Thyroid gland (tissue), 4 donors: ENCODE measurements at regions not wholly inside any gene's neighbourhood (a gene's known extent, or its start where the extent isn't known, plus 50 kb on each side); places are given as distances from the start of the nearest gene placed in this dataset.

Experiments used
- DNase-seq, 2 donors: peaks; one replicate each; pipeline ENCODE4 v3.0.0-alpha.2; 2019
- H3K27ac ChIP-seq, 3 donors: fragments of 200-600 bp; sonication (generic); 1 replicate in 2 of 3; 2 replicates in 1 of 3; pipeline ENCODE4 v1.5.1; 2016 to 2019; ENCODE audit warnings: mild to moderate bottlenecking in 1 of 3, moderate library complexity in 1 of 3
- H3K27me3 ChIP-seq: fragments of 200-600 bp; sonication (generic); one replicate; pipeline ENCODE4 v1.5.1; 2019
- H3K36me3 ChIP-seq, 2 donors: fragments of 200-600 bp; sonication (generic); one replicate each; pipeline ENCODE4 v1.5.1; 2016 to 2019
- H3K4me1 ChIP-seq, 2 donors: fragments of 200-600 bp; sonication (generic); one replicate each; pipeline ENCODE4 v1.5.1; 2017 to 2019
- H3K4me3 ChIP-seq, 3 donors: fragments of 200-600 bp; sonication (generic); replicated peaks in 1 of 3; 1 replicate in 2 of 3; 2 replicates in 1 of 3; pipeline ENCODE4 v1.5.1; 2016; ENCODE audit warnings: mild to moderate bottlenecking in 1 of 3
- H3K9me3 ChIP-seq: fragments of 200-600 bp; sonication (generic); one replicate; pipeline ENCODE4 v1.5.1; 2017
- CTCF ChIP-seq, 6 experiments: fragments of 200-600 bp in 3 of 6; fragments of 450-650 bp in 3 of 6; sonication (generic) in 3 of 6; IDR thresholded peaks; one replicate each; pipeline ENCODE4 v1.5.1; 2016 to 2019; ENCODE audit warnings: antibody characterized with exemption in 6 of 6, mild to moderate bottlenecking in 2 of 6, inconsistent platforms in 1 of 6, moderate library complexity in 1 of 6
- POLR2A ChIP-seq, 2 donors: fragments of 450-650 bp; IDR thresholded peaks; one replicate each; pipeline ENCODE4 v1.6.1; 2017; ENCODE audit warnings: antibody characterized with exemption in 2 of 2, mild to moderate bottlenecking in 2 of 2, moderate library complexity in 1 of 2
- WGBS, 2 donors: methylation state at CpG; one replicate each; pipeline ENCODE4 v1.1.5; 2017; 5-methylcytosine and 5-hydroxymethylcytosine counted together
- intact Hi-C: fragments of 100-400 bp; cut with DNase I; formaldehyde crosslinking; loops from one replicate; pipeline ENCODE4 v1.15.1; 2023

GRCh38 chr18:67290421-67290820 lies 226.1 kb downstream of the DSEL start:
- H3K9me3 ChIP-seq = no peaks in the 10 kb centered on the region
- no peak for DNase-seq
- H3K4me3 ChIP-seq = no peak overlapping the region
- H3K36me3 ChIP-seq = no peaks in the 10 kb centered on the region
- WGBS, 2 donors = 65 to 66% methylated on average over 4 of the region's 4 CpGs
- H3K27ac ChIP-seq = no peak overlapping the region
- intact Hi-C loops = no loop called here
- TF ChIP-seq CTCF (IDR thresholded peaks at IDR 0.05) (no peak), POLR2A (IDR thresholded peaks at IDR 0.05) (no peak)
- H3K27me3 ChIP-seq = no peaks in the 10 kb centered on the region
- no peaks in the 10 kb centered on the region for H3K4me1 ChIP-seq

DNA sequence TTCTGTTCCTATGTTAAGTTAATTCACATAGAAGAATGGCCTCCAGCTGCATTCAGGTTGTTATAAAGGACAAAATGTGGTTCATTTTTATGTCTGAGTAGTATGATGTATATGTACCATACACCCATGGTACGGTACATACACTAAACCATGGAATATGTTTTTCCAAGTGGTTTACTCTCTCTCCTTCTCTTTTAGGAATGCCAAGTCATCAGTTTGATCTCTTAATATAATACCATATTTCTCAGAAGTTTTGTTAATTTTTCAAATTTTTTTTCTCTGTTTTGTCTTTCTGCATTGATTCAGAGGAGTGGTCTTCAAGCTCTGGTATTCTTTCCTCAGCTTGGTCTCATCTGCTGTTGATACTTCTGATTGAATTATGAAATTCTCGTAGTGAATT lies 230.9 kb downstream of the DSEL start:
- no peak overlapping the region for H3K4me3 ChIP-seq
- H3K27me3 ChIP-seq = no peaks in the 10 kb centered on the region
- no peaks in the 10 kb centered on the region for H3K4me1 ChIP-seq
- WGBS, 2 donors = 88 to 95% methylated on average over 2 of the region's 2 CpGs
- TF ChIP-seq POLR2A (IDR thresholded peaks at IDR 0.05) (no peak), CTCF (IDR thresholded peaks at IDR 0.05) (no peak)
- H3K27ac ChIP-seq = no peak overlapping the region
- DNase-seq = no peak
- H3K9me3 ChIP-seq = no peaks in the 10 kb centered on the region
- no peaks in the 10 kb centered on the region for H3K36me3 ChIP-seq
- intact Hi-C loops = no loop called here

GRCh38 chr18:67282796-67283195 lies 233.7 kb downstream of the DSEL start:
- no peak for TF ChIP-seq POLR2A (IDR thresholded peaks at IDR 0.05)
- no peak for TF ChIP-seq CTCF (IDR thresholded peaks at IDR 0.05)
- no peaks in the 10 kb centered on the region for H3K4me1 ChIP-seq
- intact Hi-C loops = no loop called here
- H3K36me3 ChIP-seq = no peaks in the 10 kb centered on the region
- H3K9me3 ChIP-seq = no peaks in the 10 kb centered on the region
- DNase-seq = no peak
- H3K4me3 ChIP-seq = no peak overlapping the region
- no peaks in the 10 kb centered on the region for H3K27me3 ChIP-seq
- H3K27ac ChIP-seq = no peak overlapping the region

- no peaks in the 10 kb centered on the region for H3K36me3 ChIP-seq
- H3K4me3 ChIP-seq = no peak overlapping the region
- H3K4me1 ChIP-seq = no peaks in the 10 kb centered on the region
- TF ChIP-seq POLR2A (IDR thresholded peaks at IDR 0.05) (no peak), CTCF (IDR thresholded peaks at IDR 0.05) (no peak)
- no peak for DNase-seq
- H3K27me3 ChIP-seq = no peaks in the 10 kb centered on the region
- H3K27ac ChIP-seq = no peak overlapping the region
- WGBS, 2 donors = 75 to 91% methylated on average over 1 of the region's 1 CpG
- intact Hi-C loops = no loop called here
- H3K9me3 ChIP-seq = no peaks in the 10 kb centered on the region
Observed at GRCh38 chr18:67281746-67282145, 234.8 kb downstream of the DSEL start.

DNA sequence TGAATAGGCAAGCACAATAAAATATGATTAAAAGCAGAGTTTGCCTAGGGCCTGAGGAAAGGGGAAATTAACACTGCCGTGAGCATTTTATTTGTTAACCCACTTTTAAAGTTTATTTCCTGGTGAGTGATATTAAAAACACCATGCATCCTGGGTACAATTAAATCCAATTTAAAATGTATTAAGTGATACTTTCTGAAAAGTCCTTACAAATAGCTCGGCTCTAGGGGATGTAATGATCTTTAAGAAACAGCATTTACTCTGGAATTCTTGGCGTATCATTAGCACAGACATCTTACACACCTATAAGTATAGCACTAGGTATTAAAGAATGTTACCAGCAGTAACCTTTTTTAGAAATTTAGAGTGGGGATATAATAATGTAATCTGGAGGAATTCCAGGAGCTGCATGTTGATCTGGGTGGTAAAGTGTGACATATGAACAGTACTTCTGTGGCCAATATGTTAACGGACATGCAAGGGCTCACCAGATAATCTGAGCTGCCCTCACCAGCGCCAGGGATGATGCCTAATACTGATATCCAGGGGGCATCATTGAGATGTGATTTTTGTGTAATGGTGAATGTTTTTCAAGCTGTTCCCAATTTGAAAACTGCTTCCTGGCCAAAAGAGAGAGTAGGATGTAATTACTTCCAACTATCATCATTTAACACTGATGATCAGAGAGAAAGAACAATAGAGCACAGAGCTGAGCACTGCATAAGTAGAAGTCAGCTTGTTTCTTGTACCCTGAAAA lies 235.9 kb downstream of the DSEL start:
- intact Hi-C loops = no loop called here

More for the DNA sequence above, 235.9 kb downstream of the DSEL start:
- WGBS, 2 donors = 75 to 87% methylated on average over 5 of the region's 5 CpGs
- no peak for DNase-seq
- H3K9me3 ChIP-seq = no peaks in the 10 kb centered on the region
- no peaks in the 10 kb centered on the region for H3K36me3 ChIP-seq
- H3K27ac ChIP-seq = no peak overlapping the region
- H3K27me3 ChIP-seq = no peaks in the 10 kb centered on the region
- H3K4me3 ChIP-seq = no peak overlapping the region
- no peaks in the 10 kb centered on the region for H3K4me1 ChIP-seq
- no peak for TF ChIP-seq CTCF (IDR thresholded peaks at IDR 0.05)
- no peak for TF ChIP-seq POLR2A (IDR thresholded peaks at IDR 0.05)
